ENCODE measurements at regions not wholly inside any gene's neighbourhood (a gene's known extent, or its start where the extent isn't known, plus 50 kb on each side); places are given as distances from the start of the nearest gene placed in this dataset.

DNA sequence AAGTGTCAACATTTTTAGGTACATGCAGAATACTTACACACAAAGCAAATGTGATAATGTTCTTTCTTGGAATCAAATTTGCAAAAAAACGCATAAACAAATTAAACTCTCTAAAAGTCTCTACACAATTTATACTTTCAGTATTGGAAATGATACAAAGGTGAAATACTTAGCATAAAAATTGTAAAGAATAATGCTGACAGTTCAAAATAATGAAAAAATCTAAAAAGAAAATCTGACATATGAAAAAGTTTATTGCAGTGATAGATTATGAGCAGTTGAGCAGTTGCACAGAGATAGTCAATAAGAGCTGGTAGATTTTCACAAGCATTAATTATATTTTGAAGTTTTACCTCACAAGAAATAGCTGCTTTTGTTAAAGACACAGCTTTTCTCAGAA, 1176.4 kb upstream of the EYS start:
- POLR2A ChIA-PET (ENCODE audit: low non-redundant PET) = no interaction called here
- Histone ChIP-seq H3K9me3 (ENCODE audit: low read depth, low read length, poor library complexity, severe bottlenecking) (peaks cover 21% of the 10 kb centered on the region), H3K27me3 (replicated peaks; ENCODE audit: insufficient read depth, low read depth, low read length, poor library complexity) (no peaks in the 10 kb centered on the region), H3K4me1 (ENCODE audit: insufficient read depth, low read length, poor library complexity, severe bottlenecking) (peaks cover 4% of the 10 kb centered on the region), H3K36me3 (ENCODE audit: insufficient read depth, low read length, poor library complexity, severe bottlenecking) (no peaks in the 10 kb centered on the region), H3K27ac (ENCODE audit: low read depth, low read length, poor library complexity, severe bottlenecking) (no peak overlapping the region), H3K4me3 (ENCODE audit: low read depth, low read length, poor library complexity, severe bottlenecking) (no peak overlapping the region)
- DNase-seq (ENCODE audit: low spot score) = no peak
- BruUV-seq (replicated peaks) = no TSS peak
- no peak for TF ChIP-seq EZH2 (IDR thresholded peaks at IDR 0.05; ENCODE audit: borderline replicate concordance, low read depth, low read length, poor library complexity, severe bottlenecking)
- TF ChIP-seq, protein P1, sequence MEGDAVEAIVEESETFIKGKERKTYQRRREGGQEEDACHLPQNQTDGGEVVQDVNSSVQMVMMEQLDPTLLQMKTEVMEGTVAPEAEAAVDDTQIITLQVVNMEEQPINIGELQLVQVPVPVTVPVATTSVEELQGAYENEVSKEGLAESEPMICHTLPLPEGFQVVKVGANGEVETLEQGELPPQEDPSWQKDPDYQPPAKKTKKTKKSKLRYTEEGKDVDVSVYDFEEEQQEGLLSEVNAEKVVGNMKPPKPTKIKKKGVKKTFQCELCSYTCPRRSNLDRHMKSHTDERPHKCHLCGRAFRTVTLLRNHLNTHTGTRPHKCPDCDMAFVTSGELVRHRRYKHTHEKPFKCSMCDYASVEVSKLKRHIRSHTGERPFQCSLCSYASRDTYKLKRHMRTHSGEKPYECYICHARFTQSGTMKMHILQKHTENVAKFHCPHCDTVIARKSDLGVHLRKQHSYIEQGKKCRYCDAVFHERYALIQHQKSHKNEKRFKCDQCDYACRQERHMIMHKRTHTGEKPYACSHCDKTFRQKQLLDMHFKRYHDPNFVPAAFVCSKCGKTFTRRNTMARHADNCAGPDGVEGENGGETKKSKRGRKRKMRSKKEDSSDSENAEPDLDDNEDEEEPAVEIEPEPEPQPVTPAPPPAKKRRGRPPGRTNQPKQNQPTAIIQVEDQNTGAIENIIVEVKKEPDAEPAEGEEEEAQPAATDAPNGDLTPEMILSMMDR (conservative IDR thresholded peaks at IDR 0.05; ENCODE audit: low read depth, low read length) = no peak
- CTCF ChIA-PET = no interaction called here
- intact Hi-C loops (cut with micrococcal nuclease; ENCODE audit: unreplicated experiment) = no loop called here

- no peaks in the 10 kb centered on the region for H3K36me3 ChIP-seq (ENCODE audit: insufficient read depth, low read length, poor library complexity, severe bottlenecking)
- intact Hi-C loops (cut with micrococcal nuclease; ENCODE audit: unreplicated experiment) = no loop called here
- H3K4me1 ChIP-seq (ENCODE audit: insufficient read depth, low read length, poor library complexity, severe bottlenecking) = no peaks in the 10 kb centered on the region
- DNase-seq (ENCODE audit: low spot score) = no peak
- TF ChIP-seq, protein P1 (conservative IDR thresholded peaks at IDR 0.05; ENCODE audit: low read depth, low read length) = no peak
- no peaks in the 10 kb centered on the region for H3K27me3 ChIP-seq (replicated peaks; ENCODE audit: insufficient read depth, low read depth, low read length, poor library complexity)
- ChIA-PET CTCF (no interaction called here), POLR2A (ENCODE audit: low non-redundant PET) (no interaction called here)
- H3K27ac ChIP-seq (ENCODE audit: low read depth, low read length, poor library complexity, severe bottlenecking) = no peak overlapping the region
- H3K4me3 ChIP-seq (ENCODE audit: low read depth, low read length, poor library complexity, severe bottlenecking) = no peak overlapping the region
- no TSS peak for BruUV-seq (replicated peaks)
- H3K9me3 ChIP-seq (ENCODE audit: low read depth, low read length, poor library complexity, severe bottlenecking) = peaks cover 4% of the 10 kb centered on the region
Observed at GRCh38 chr6:66866801-66867200, 1159.8 kb upstream of the EYS start.

DNA sequence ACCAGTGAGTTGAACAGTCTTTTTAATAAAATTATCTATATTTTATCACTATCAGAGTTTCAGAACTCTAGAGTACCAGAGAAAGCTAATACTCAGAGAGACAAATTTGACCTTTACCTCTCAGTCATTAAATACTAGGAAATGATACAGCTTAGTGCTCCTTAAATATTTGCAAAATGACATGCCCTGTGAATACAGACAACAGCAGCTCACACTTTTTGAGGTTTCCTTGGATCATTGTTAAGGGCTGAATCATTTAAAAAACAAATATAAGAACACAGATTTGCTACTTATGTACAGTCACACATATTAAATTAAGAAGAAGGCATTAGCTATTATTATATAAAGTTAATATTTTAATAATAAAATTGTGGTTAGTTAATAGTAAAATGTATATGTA, 1158.7 kb upstream of the EYS start:
- ChIA-PET POLR2A (ENCODE audit: low non-redundant PET) (no interaction called here), CTCF (no interaction called here)
- no peak overlapping the region for H3K4me3 ChIP-seq (ENCODE audit: low read depth, low read length, poor library complexity, severe bottlenecking)
- H3K9me3 ChIP-seq (ENCODE audit: low read depth, low read length, poor library complexity, severe bottlenecking) = peaks cover 4% of the 10 kb centered on the region
- H3K27me3 ChIP-seq (replicated peaks; ENCODE audit: insufficient read depth, low read depth, low read length, poor library complexity) = no peaks in the 10 kb centered on the region
- no peak for TF ChIP-seq EZH2 (IDR thresholded peaks at IDR 0.05; ENCODE audit: borderline replicate concordance, low read depth, low read length, poor library complexity, severe bottlenecking)
- TF ChIP-seq, protein P1 (conservative IDR thresholded peaks at IDR 0.05; ENCODE audit: low read depth, low read length) = no peak
- H3K36me3 ChIP-seq (ENCODE audit: insufficient read depth, low read length, poor library complexity, severe bottlenecking) = no peaks in the 10 kb centered on the region
- no peak for DNase-seq (ENCODE audit: low spot score)
- no peak overlapping the region for H3K27ac ChIP-seq (ENCODE audit: low read depth, low read length, poor library complexity, severe bottlenecking)
- no peaks in the 10 kb centered on the region for H3K4me1 ChIP-seq (ENCODE audit: insufficient read depth, low read length, poor library complexity, severe bottlenecking)
- no TSS peak for BruUV-seq (replicated peaks)
- intact Hi-C loops (cut with micrococcal nuclease; ENCODE audit: unreplicated experiment) = no loop called here

All from A673 (cell line).